Loucy (cell line): ENCODE measurements at regions not wholly inside any gene's neighbourhood (a gene's known extent, or its start where the extent isn't known, plus 50 kb on each side); places are given as distances from the start of the nearest gene placed in this dataset.

ENCODE experiments used
- H2AFZ ChIP-seq: fragments of 200-600 bp; sonication (generic); 2 replicates; pipeline ENCODE4 v1.6.0; 2016; ENCODE audit warnings: antibody characterized with exemption, mild to moderate bottlenecking, low read length, moderate library complexity
- H3F3A ChIP-seq: fragments of 200-600 bp; 2 replicates; pipeline ENCODE4 v1.6.0; 2016; ENCODE audit warnings: antibody characterized with exemption, low read depth, mild to moderate bottlenecking
- H3K27me3 ChIP-seq: fragments of 200-600 bp; sonication (generic); 2 replicates; pipeline ENCODE4 v1.6.1; 2014; ENCODE audit warnings: low read length, mild to moderate bottlenecking; ENCODE audit not compliant: insufficient read depth, poor library complexity, severe bottlenecking
- H3K36me3 ChIP-seq: fragments of 200-600 bp; sonication (generic); 2 replicates; pipeline ENCODE4 v1.6.1; 2016; ENCODE audit warnings: low read length; ENCODE audit not compliant: insufficient read depth
- H3K4me1 ChIP-seq: fragments of 200-600 bp; sonication (generic); 2 replicates; pipeline ENCODE4 v1.5.1; 2014; ENCODE audit warnings: low read length, mild to moderate bottlenecking; ENCODE audit not compliant: insufficient read depth, poor library complexity, severe bottlenecking
- H3K4me2 ChIP-seq: fragments of 200-600 bp; sonication (generic); 2 replicates; pipeline ENCODE4 v1.6.0; 2014; ENCODE audit warnings: antibody characterized with exemption, low read length, low read depth, mild to moderate bottlenecking; ENCODE audit not compliant: poor library complexity, severe bottlenecking
- H3K4me3 ChIP-seq: fragments of 200-600 bp; sonication (generic); 2 replicates; pipeline ENCODE4 v1.5.1; 2014; ENCODE audit warnings: low read length, mild to moderate bottlenecking, mixed read lengths; ENCODE audit not compliant: poor library complexity, severe bottlenecking
- H3K79me2 ChIP-seq: fragments of 200-600 bp; sonication (generic); 2 replicates; pipeline ENCODE4 v1.6.1; 2014; ENCODE audit warnings: low read length; ENCODE audit not compliant: insufficient read depth
- H3K9ac ChIP-seq: fragments of 200-600 bp; sonication (generic); 2 replicates; pipeline ENCODE4 v1.6.0; 2014; ENCODE audit warnings: mild to moderate bottlenecking, low read depth, low read length, moderate library complexity; ENCODE audit not compliant: poor library complexity, severe bottlenecking
- H3K9me2 ChIP-seq: fragments of 200-600 bp; sonication (generic); replicated peaks from 2 replicates; pipeline ENCODE4 v1.6.1; 2016; ENCODE audit warnings: low read depth, low read length, mixed read lengths
- H3K9me3 ChIP-seq: fragments of 200-600 bp; sonication (generic); 2 replicates; pipeline ENCODE4 v1.6.1; 2014; ENCODE audit warnings: mild to moderate bottlenecking, antibody characterized with exemption, low read length, low read depth; ENCODE audit not compliant: insufficient read depth
- H4K20me1 ChIP-seq: fragments of 200-600 bp; sonication (generic); 2 replicates; pipeline ENCODE4 v1.6.0; 2014; ENCODE audit warnings: antibody characterized with exemption, low read length, mild to moderate bottlenecking; ENCODE audit not compliant: insufficient read depth, poor library complexity, severe bottlenecking
- CTCF ChIP-seq: fragments of 200-600 bp; sonication (generic); conservative IDR thresholded peaks from 2 replicates; pipeline ENCODE4 v1.5.1; 2014; ENCODE audit warnings: mild to moderate bottlenecking, antibody characterized with exemption, low read length
- EZH2phosphoT487 ChIP-seq: fragments of 200-600 bp; IDR thresholded peaks from 2 replicates; pipeline ENCODE4 v1.6.1; 2018; ENCODE audit warnings: antibody characterized with exemption, mild to moderate bottlenecking, moderate library complexity, borderline replicate concordance

- no peaks in the 10 kb centered on the region for H3K36me3 ChIP-seq
- no peak overlapping the region for H2AFZ ChIP-seq
- no peaks in the 10 kb centered on the region for H3F3A ChIP-seq
- H3K79me2 ChIP-seq, result no peaks in the 10 kb centered on the region
- no peak overlapping the region for H3K9ac ChIP-seq
- H3K27me3 ChIP-seq, result no peaks in the 10 kb centered on the region
- H3K9me2 ChIP-seq, result no peaks in the 10 kb centered on the region
- H3K4me2 ChIP-seq, result no peak overlapping the region
- no peaks in the 10 kb centered on the region for H3K9me3 ChIP-seq
- H3K4me1 ChIP-seq, result no peaks in the 10 kb centered on the region
- H4K20me1 ChIP-seq, result no peaks in the 10 kb centered on the region
- TF ChIP-seq CTCF, result no peak
- no peak for TF ChIP-seq EZH2phosphoT487
- no peak overlapping the region for H3K4me3 ChIP-seq
Observed at GRCh38 chr12:90333939-90334338, 621.0 kb downstream of the CCER1 start.

GRCh38 chr12:90333424-90333823 lies 621.6 kb downstream of the CCER1 start:
- H3K9me2 ChIP-seq, result no peaks in the 10 kb centered on the region
- no peak overlapping the region for H3K4me3 ChIP-seq
- no peak overlapping the region for H3K9ac ChIP-seq
- no peak overlapping the region for H2AFZ ChIP-seq
- H3K4me1 ChIP-seq, result no peaks in the 10 kb centered on the region
- H4K20me1 ChIP-seq, result no peaks in the 10 kb centered on the region
- no peaks in the 10 kb centered on the region for H3K36me3 ChIP-seq
- no peak overlapping the region for H3K4me2 ChIP-seq
- H3K79me2 ChIP-seq, result no peaks in the 10 kb centered on the region
- TF ChIP-seq EZH2phosphoT487, result no peak
- no peak for TF ChIP-seq CTCF
- no peaks in the 10 kb centered on the region for H3F3A ChIP-seq
- H3K27me3 ChIP-seq, result no peaks in the 10 kb centered on the region
- H3K9me3 ChIP-seq, result no peaks in the 10 kb centered on the region

GRCh38 chr12:90331821-90332220 lies 623.2 kb downstream of the CCER1 start:
- Histone ChIP-seq H2AFZ (no peak overlapping the region), H3K79me2 (no peaks in the 10 kb centered on the region), H3K4me3 (no peak overlapping the region), H4K20me1 (no peaks in the 10 kb centered on the region), H3K27me3 (no peaks in the 10 kb centered on the region), H3K9me2 (no peaks in the 10 kb centered on the region), H3K9me3 (no peaks in the 10 kb centered on the region), H3K36me3 (no peaks in the 10 kb centered on the region), H3F3A (no peaks in the 10 kb centered on the region), H3K4me1 (peaks cover 5% of the 10 kb centered on the region), H3K9ac (no peak overlapping the region), H3K4me2 (no peak overlapping the region)
- TF ChIP-seq CTCF (no peak), EZH2phosphoT487 (no peak)
